ENCODE measurements at regions not wholly inside any gene's neighbourhood (a gene's known extent, or its start where the extent isn't known, plus 50 kb on each side); places are given as distances from the start of the nearest gene placed in this dataset.

DNA sequence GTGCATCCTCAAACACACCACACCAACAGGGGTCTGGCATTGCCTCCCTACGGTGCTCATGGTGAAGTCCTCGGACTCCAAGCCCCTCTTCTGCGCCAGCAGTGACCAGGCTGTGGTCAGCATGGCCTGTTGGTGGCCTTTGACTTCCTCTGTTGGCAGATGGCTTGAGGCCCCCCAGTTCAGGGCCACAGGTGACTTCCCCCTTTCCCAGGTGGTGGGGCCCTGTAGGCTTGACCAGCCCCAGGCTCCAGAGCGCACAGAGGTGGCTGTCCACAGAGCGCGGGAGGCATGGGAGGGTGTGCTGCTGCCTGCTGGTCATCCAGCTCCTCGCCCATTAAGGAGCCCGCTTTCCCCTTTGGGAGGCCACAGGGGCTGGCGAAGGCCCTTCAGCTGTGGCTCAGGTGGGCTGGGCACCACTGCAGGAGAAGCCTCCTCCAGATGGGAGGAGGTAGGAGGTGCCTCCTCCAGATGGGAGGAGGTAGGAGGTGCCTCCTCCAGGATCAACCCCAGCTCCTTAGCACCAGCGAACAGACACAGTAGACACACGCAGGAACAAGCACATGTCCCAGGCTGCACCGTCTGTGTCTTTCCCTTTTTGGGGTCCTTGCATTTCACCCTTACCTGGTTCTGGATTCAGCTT is 52.1 kb upstream of the BHLHE23 start:
- H3K4me3 ChIP-seq (ENCODE audit: low read depth, low read length) = no peak overlapping the region
- TF ChIP-seq, protein P1, sequence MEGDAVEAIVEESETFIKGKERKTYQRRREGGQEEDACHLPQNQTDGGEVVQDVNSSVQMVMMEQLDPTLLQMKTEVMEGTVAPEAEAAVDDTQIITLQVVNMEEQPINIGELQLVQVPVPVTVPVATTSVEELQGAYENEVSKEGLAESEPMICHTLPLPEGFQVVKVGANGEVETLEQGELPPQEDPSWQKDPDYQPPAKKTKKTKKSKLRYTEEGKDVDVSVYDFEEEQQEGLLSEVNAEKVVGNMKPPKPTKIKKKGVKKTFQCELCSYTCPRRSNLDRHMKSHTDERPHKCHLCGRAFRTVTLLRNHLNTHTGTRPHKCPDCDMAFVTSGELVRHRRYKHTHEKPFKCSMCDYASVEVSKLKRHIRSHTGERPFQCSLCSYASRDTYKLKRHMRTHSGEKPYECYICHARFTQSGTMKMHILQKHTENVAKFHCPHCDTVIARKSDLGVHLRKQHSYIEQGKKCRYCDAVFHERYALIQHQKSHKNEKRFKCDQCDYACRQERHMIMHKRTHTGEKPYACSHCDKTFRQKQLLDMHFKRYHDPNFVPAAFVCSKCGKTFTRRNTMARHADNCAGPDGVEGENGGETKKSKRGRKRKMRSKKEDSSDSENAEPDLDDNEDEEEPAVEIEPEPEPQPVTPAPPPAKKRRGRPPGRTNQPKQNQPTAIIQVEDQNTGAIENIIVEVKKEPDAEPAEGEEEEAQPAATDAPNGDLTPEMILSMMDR (IDR thresholded peaks at IDR 0.05; ENCODE audit: low read depth, low read length) = no peak

DNA sequence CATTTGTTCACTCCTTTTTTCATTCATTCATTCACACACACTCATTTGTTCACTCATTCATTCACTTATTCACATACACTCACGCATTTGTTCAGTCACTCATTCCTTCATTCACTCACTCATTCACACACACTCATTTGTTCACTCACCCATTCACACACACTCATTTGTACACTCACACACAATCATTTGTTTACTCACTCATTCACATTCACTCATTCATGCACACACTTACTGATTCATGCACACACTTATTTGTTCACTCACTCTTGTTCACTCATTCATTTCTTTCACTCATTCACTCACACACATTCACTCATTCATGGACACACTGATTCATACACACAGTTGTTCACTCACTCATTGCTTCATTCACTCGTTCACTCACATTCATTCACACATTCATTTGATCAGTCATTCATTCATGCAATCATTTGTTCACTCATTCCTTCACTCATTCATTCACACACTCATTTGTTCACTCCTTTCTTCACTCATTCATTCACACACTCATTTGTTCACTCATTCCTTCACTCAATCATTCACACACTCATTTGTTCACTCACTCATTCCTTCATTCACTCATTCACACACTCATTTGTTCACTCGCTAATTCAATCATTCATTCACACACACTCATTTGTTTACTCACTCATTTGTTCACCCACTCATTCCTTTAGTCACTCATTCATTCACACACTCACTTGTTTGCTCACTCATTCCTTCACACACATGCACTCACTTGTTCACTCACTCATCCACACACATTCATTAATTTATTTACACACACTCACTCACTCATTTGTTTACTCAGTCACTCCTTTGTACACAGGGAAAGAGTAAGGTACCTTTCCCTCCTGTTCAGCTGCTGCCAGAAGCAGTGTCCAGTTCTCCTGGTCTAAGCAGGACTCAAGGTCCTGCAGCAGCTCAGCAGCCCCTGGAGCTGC is 50.7 kb upstream of the BHLHE23 start:
- no peak overlapping the region for H3K4me3 ChIP-seq (ENCODE audit: low read depth, low read length)
- TF ChIP-seq, protein P1 (IDR thresholded peaks at IDR 0.05; ENCODE audit: low read depth, low read length) = no peak

DNA sequence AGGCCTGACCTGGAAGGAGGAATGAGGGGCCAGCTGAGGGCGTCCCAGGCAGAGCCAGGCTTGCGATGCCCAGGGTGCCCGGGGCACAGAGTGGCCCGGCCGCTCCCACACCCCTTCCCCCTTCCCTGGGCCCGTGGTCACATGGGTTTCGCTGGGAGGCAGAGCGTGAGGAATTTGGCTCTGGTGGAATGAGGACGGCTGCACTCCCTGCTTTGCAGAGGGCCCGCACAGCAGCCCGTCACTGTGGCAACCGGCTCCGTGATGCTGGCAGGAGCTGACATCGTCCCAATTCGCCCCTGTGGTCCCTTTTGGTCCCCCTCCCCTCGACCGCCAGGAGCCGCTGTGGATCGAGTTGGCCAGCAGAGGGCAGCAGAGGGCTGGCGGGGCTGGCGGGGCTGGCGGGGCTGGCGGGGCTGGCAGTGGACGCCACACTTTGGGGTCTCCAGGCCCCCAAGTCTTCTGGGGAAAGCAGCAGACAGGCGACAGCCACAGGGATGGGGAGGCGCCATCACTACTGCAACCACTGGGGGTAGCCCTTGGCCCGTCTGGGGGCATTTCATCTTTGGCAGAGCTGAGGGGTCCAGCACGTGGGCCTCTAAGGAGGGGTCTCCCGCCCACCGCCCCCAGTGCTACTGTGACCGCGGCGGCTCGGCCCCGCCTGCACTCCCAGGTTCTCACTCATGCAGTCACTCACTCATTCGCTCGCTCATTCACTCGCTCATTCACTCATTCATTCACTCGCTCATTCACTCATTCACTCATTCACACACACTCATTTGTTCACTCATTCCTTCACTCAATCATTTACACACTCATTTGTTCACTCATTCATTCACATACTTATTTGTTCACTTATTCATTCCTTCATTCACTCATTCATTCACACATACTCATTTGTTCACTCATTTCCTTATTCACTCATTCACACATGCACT is 49.7 kb upstream of the BHLHE23 start:
- TF ChIP-seq, protein P1 (IDR thresholded peaks at IDR 0.05; ENCODE audit: low read depth, low read length) = peak; percentile 70
- H3K4me3 ChIP-seq (ENCODE audit: low read depth, low read length) = no peak overlapping the region
